ENCODE measurements at regions not wholly inside any gene's neighbourhood (a gene's known extent, or its start where the extent isn't known, plus 50 kb on each side); places are given as distances from the start of the nearest gene placed in this dataset.
A peak's percentile ranks its signal among the peaks of the same experiment; 100 is the strongest.

DNA sequence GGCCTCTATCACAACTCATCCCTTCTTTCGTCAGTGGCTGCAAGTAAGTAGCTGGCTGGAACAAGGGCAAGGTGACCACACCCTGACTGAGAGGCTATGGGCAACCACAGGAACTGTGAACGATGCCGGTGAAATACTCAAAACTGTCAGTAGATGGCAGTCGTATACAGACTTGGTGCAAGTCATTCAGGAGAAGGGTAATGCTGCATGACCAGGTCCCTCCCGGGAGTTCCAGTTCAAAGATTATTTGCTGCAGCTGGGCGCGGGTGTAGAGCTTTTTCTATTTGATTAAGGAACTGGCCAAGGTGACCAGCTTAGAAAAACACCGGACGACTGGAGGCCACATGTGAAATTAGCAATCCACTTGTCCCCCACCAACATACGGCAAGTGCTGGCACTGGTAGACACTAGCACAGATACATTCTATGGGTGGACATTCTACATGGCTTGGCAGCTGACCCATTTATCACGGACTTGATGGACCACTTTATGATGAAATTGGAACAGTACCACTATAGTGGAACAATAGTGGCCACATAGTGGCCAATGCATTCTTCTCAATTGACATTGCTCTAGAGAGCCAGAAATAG is 726.6 kb downstream of the TRAM1L1 start:
- TF ChIP-seq FOXM1 (IDR thresholded peaks at IDR 0.05; ENCODE audit: borderline replicate concordance, low read depth) (no peak), RAD21 (IDR thresholded peaks at IDR 0.05; ENCODE audit: low read depth) (peak; percentile 72)

DNA sequence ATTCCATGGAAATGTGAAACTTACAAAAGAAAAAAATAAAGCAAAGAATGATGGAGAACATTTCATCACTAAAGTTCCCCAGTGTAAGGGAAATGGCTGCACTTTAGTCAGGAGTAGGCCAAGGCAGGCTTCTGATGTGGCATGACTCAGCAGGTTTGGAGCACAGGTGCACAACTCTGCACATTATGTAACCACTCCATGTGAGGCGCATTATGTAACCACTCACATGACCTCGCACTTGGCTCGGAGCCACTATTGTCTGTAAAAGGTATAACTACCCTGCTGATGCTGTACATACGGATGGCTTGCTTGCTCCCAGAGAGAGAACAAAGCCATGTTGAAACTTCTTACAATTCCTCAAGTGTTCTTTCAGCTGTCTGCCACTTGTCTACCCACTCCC is 727.6 kb downstream of the TRAM1L1 start:
- no peak for TF ChIP-seq ZBTB7A (IDR thresholded peaks at IDR 0.05; ENCODE audit: low read depth)
- TF ChIP-seq FOXM1 (IDR thresholded peaks at IDR 0.05; ENCODE audit: borderline replicate concordance, low read depth) = no peak
- TF ChIP-seq TAF1 (IDR thresholded peaks at IDR 0.05; ENCODE audit: low read depth) = no peak
- TF ChIP-seq, protein P1, sequence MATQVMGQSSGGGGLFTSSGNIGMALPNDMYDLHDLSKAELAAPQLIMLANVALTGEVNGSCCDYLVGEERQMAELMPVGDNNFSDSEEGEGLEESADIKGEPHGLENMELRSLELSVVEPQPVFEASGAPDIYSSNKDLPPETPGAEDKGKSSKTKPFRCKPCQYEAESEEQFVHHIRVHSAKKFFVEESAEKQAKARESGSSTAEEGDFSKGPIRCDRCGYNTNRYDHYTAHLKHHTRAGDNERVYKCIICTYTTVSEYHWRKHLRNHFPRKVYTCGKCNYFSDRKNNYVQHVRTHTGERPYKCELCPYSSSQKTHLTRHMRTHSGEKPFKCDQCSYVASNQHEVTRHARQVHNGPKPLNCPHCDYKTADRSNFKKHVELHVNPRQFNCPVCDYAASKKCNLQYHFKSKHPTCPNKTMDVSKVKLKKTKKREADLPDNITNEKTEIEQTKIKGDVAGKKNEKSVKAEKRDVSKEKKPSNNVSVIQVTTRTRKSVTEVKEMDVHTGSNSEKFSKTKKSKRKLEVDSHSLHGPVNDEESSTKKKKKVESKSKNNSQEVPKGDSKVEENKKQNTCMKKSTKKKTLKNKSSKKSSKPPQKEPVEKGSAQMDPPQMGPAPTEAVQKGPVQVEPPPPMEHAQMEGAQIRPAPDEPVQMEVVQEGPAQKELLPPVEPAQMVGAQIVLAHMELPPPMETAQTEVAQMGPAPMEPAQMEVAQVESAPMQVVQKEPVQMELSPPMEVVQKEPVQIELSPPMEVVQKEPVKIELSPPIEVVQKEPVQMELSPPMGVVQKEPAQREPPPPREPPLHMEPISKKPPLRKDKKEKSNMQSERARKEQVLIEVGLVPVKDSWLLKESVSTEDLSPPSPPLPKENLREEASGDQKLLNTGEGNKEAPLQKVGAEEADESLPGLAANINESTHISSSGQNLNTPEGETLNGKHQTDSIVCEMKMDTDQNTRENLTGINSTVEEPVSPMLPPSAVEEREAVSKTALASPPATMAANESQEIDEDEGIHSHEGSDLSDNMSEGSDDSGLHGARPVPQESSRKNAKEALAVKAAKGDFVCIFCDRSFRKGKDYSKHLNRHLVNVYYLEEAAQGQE (IDR thresholded peaks at IDR 0.05; ENCODE audit: low read depth) = no peak
- no peak for TF ChIP-seq EGR1 (IDR thresholded peaks at IDR 0.05)
- no peak; the same call in 1 of the 2 replicates for TF ChIP-seq TCF12 (IDR thresholded peaks at IDR 0.05; ENCODE audit: low read depth)
- no peak for TF ChIP-seq CREB1 (IDR thresholded peaks at IDR 0.05; ENCODE audit: low read depth)
- TF ChIP-seq NFIC (IDR thresholded peaks at IDR 0.05) = peak; percentile 52
- no peak for TF ChIP-seq TEAD4 (IDR thresholded peaks at IDR 0.05)
- no peak for TF ChIP-seq EP300 (IDR thresholded peaks at IDR 0.05; ENCODE audit: borderline replicate concordance)
- TF ChIP-seq RAD21 (IDR thresholded peaks at IDR 0.05; ENCODE audit: low read depth) = no peak
- TF ChIP-seq, protein P2, sequence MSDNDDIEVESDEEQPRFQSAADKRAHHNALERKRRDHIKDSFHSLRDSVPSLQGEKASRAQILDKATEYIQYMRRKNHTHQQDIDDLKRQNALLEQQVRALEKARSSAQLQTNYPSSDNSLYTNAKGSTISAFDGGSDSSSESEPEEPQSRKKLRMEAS (IDR thresholded peaks at IDR 0.05) = no peak
- TF ChIP-seq YY1 (IDR thresholded peaks at IDR 0.05; ENCODE audit: low read depth) = peak; percentile 40; the same call in 1 of the 2 replicates
- TF ChIP-seq CEBPB (IDR thresholded peaks at IDR 0.05) = peak; percentile 75
- TF ChIP-seq, protein P3, sequence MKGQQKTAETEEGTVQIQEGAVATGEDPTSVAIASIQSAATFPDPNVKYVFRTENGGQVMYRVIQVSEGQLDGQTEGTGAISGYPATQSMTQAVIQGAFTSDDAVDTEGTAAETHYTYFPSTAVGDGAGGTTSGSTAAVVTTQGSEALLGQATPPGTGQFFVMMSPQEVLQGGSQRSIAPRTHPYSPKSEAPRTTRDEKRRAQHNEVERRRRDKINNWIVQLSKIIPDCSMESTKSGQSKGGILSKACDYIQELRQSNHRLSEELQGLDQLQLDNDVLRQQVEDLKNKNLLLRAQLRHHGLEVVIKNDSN (IDR thresholded peaks at IDR 0.05) = peak; percentile 76

DNA sequence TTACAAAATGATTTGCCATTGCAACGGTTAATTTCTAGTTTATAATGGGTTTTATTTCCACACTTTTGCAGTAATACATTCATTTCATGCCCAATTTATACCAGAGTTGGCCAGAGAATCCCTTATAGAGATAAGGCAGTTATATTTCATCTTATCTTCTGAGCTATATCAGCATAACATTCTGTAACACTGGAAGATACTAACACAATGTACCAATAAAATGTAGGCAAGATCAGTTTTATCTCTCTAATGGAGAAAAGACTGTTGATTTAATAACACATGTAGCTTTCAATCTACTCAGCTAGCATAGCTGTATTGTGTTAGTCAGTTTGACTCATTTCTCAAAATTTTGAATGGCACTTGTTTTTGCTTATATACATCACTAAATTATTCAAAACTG is 738.6 kb downstream of the TRAM1L1 start:
- no peak for TF ChIP-seq EP300 (IDR thresholded peaks at IDR 0.05; ENCODE audit: borderline replicate concordance)
- no peak for TF ChIP-seq TAF1 (IDR thresholded peaks at IDR 0.05; ENCODE audit: low read depth)

DNA sequence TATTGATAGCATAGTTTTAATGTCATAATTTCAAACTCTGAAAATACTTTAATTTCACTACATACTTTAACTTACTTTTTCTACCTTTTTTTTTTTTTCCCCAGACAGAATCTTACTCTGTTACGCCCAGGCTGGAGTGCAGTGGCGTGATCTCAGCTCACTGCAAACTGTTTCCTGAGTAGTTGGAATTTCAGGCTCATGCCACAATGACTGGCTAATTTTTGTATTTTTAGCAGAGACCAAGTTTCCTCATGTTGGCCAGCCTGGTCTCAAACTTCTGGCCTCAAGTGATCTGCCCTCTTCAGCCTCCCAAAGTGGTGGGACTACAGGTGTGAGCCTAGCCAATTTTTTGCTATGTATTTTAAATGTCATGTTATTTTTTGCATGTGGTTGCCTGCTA is 741.6 kb downstream of the TRAM1L1 start:
- TF ChIP-seq CEBPB (IDR thresholded peaks at IDR 0.05) (no peak), TAF1 (IDR thresholded peaks at IDR 0.05; ENCODE audit: low read depth) (no peak), NFIC (IDR thresholded peaks at IDR 0.05) (no peak), RAD21 (IDR thresholded peaks at IDR 0.05; ENCODE audit: low read depth) (no peak), TCF12 (IDR thresholded peaks at IDR 0.05; ENCODE audit: low read depth) (no peak), FOXM1 (IDR thresholded peaks at IDR 0.05; ENCODE audit: borderline replicate concordance, low read depth) (no peak), EP300 (IDR thresholded peaks at IDR 0.05; ENCODE audit: borderline replicate concordance) (no peak), ZBTB7A (IDR thresholded peaks at IDR 0.05; ENCODE audit: low read depth) (no peak), CREB1 (IDR thresholded peaks at IDR 0.05; ENCODE audit: low read depth) (no peak), EGR1 (IDR thresholded peaks at IDR 0.05) (no peak), TEAD4 (IDR thresholded peaks at IDR 0.05) (no peak), YY1 (IDR thresholded peaks at IDR 0.05; ENCODE audit: low read depth) (no peak)
- TF ChIP-seq, protein P1 (IDR thresholded peaks at IDR 0.05; ENCODE audit: low read depth) = no peak
- TF ChIP-seq, protein P2 (IDR thresholded peaks at IDR 0.05) = no peak
- TF ChIP-seq, protein P3 (IDR thresholded peaks at IDR 0.05) = no peak

DNA sequence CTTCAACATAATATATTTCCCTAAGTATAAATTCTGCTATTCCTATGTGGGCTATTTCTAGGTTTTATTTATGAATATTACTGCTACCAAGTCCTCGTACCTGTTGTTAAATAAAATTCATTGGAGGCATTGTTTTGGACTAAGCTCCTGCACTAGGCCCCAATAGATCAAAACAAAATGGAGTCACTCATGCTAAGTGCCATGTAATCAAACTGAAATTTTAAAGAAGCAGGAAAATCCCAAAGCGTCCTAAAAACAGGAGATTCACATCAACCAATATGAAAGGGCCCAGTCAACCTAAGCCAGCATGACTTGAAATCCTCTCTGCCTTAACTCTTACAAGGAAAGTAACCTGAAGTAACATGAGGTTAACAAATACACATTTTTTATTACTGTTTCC is 743.2 kb downstream of the TRAM1L1 start:
- TF ChIP-seq YY1 (IDR thresholded peaks at IDR 0.05; ENCODE audit: low read depth) = no peak

DNA sequence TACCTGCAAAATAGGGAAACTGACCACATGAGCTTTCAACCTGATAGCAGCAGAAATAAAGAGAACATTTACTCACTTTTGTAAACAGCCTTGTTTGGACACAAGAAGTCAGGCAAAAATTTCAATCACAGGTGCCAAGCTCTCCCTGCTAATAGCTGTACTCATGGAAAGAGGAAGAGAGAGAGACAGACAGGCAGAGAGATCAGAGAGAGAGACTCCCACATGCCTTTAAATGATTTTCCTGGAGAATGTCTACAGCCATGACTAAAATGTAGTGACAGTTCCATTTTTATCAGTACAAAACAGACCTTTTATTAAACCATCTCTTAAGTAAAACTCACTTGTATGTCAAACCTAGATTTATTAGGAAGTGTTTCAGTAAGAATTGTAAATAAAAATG is 752.9 kb downstream of the TRAM1L1 start:
- TF ChIP-seq FOXM1 (IDR thresholded peaks at IDR 0.05; ENCODE audit: borderline replicate concordance, low read depth) = no peak
- TF ChIP-seq, protein P3 (IDR thresholded peaks at IDR 0.05) = no peak
- no peak for TF ChIP-seq EP300 (IDR thresholded peaks at IDR 0.05; ENCODE audit: borderline replicate concordance)
- no peak for TF ChIP-seq TEAD4 (IDR thresholded peaks at IDR 0.05)
- no peak for TF ChIP-seq TAF1 (IDR thresholded peaks at IDR 0.05; ENCODE audit: low read depth)
- TF ChIP-seq, protein P1 (IDR thresholded peaks at IDR 0.05; ENCODE audit: low read depth) = no peak
- TF ChIP-seq YY1 (IDR thresholded peaks at IDR 0.05; ENCODE audit: low read depth) = no peak
- TF ChIP-seq RAD21 (IDR thresholded peaks at IDR 0.05; ENCODE audit: low read depth) = no peak
- TF ChIP-seq CEBPB (IDR thresholded peaks at IDR 0.05) = no peak
- TF ChIP-seq TCF12 (IDR thresholded peaks at IDR 0.05; ENCODE audit: low read depth) = no peak
- no peak for TF ChIP-seq EGR1 (IDR thresholded peaks at IDR 0.05)
- TF ChIP-seq CREB1 (IDR thresholded peaks at IDR 0.05; ENCODE audit: low read depth) = no peak
- no peak for TF ChIP-seq ZBTB7A (IDR thresholded peaks at IDR 0.05; ENCODE audit: low read depth)
- TF ChIP-seq, protein P2 (IDR thresholded peaks at IDR 0.05) = no peak
- no peak for TF ChIP-seq NFIC (IDR thresholded peaks at IDR 0.05)
